ENCODE measurements at regions not wholly inside any gene's neighbourhood (a gene's known extent, or its start where the extent isn't known, plus 50 kb on each side); places are given as distances from the start of the nearest gene placed in this dataset.

DNA sequence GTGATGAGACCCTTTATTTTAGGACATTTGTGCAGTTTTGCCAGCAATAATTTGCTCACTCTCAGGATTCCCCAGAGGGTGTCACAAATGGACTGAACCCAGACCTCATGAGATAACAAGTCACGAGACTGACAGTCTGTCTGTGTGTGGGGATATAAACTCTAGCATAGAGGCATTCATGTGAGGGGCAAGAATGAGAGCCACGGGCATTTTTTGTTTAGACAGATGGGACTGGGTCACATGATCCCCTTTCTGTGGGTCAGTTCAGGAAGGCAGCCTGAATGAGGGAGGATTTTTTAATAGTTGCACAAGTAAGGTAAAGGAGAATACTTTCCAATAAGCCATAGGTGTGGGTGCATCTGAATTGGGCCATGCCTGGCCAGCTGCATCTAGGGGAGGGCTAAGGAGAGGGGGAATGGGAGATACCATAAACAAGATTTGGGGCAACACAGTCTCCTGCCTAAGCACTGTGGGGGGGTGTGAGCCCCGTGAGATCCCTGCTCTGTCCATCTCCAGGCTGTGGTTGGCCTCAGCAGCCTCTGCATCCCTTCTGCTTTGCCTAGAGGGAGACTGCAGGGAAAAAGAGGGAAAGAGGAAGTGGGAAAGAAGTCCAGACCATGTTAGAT is 66.6 kb downstream of the NAV1 start:
- no peaks in the 10 kb centered on the region for H3K27me3 ChIP-seq
- H3K4me1 ChIP-seq, result peaks cover 34 to 86% of the 10 kb centered on the region in 2 donors
- no peak overlapping the region for H3K4me3 ChIP-seq (replicated peaks in 1 of 3)
- H3K27ac ChIP-seq, result peak overlapping the region; percentile 43 to 84 (median 78)
- 43 to 56% methylated on average over 3 of the region's 3 CpGs for WGBS, 2 donors
- intact Hi-C loops (cut with DNase I), result no loop called here
- H3K9me3 ChIP-seq, result no peaks in the 10 kb centered on the region
- H3K36me3 ChIP-seq, result no peaks in the 10 kb centered on the region
- no peak for DNase-seq
- TF ChIP-seq POLR2A (IDR thresholded peaks at IDR 0.05), result no peak
- TF ChIP-seq, protein P1, sequence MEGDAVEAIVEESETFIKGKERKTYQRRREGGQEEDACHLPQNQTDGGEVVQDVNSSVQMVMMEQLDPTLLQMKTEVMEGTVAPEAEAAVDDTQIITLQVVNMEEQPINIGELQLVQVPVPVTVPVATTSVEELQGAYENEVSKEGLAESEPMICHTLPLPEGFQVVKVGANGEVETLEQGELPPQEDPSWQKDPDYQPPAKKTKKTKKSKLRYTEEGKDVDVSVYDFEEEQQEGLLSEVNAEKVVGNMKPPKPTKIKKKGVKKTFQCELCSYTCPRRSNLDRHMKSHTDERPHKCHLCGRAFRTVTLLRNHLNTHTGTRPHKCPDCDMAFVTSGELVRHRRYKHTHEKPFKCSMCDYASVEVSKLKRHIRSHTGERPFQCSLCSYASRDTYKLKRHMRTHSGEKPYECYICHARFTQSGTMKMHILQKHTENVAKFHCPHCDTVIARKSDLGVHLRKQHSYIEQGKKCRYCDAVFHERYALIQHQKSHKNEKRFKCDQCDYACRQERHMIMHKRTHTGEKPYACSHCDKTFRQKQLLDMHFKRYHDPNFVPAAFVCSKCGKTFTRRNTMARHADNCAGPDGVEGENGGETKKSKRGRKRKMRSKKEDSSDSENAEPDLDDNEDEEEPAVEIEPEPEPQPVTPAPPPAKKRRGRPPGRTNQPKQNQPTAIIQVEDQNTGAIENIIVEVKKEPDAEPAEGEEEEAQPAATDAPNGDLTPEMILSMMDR (IDR thresholded peaks at IDR 0.05), result no peak

DNA sequence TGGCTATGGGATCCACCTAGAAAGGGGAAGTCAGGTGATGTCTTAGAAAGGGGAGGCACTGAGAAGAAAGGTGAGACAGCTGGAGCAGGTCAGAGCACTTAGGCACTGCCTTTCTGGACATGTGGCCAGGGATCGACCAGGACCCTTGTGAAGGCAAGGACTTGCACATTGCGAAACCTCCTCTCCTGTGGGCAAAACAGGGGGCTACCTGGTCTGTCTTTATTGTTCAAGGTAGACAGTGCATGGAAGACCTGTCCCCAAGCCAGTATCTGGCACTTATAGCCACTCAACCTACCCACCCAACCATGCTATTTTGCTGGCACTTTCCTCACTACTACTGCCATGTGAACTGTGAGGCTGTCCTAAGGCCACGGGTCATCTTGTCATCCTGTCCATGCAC is 67.2 kb downstream of the NAV1 start:
- TF ChIP-seq, protein P1 (IDR thresholded peaks at IDR 0.05), result no peak
- TF ChIP-seq POLR2A (IDR thresholded peaks at IDR 0.05), result no peak
- DNase-seq, result peak; percentile 80 to 87
- H3K4me3 ChIP-seq (replicated peaks in 1 of 3), result no peak overlapping the region
- WGBS, 2 donors, result 22 to 54% methylated on average over 3 of the region's 3 CpGs
- H3K4me1 ChIP-seq, result peaks cover 29 to 86% of the 10 kb centered on the region in 2 donors
- no peaks in the 10 kb centered on the region for H3K36me3 ChIP-seq
- no peaks in the 10 kb centered on the region for H3K27me3 ChIP-seq
- intact Hi-C loops (cut with DNase I), result no loop called here
- H3K9me3 ChIP-seq, result no peaks in the 10 kb centered on the region
- H3K27ac ChIP-seq, result peak overlapping the region; percentile 43 to 84 (median 78)

DNA sequence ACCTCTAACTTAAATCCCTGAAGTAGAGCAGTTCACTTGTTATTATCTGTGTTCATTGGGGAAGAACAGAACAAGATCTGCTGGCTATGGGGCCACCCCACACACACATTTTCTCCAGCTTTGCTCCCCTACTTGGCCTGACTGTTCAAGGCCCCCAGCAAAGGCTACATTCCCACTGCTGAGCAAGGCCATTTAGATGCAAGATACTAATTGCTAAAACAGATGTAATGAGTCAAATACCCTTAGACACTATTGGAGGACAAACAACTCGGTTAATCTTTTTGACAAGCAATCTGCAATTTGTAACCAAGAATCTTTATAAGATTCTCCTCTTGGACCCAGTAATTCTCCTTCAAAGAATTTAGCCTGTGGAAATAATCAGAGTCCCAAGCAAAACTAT is 67.7 kb downstream of the NAV1 start:
- no peak for TF ChIP-seq POLR2A (IDR thresholded peaks at IDR 0.05)
- TF ChIP-seq, protein P1 (IDR thresholded peaks at IDR 0.05), result no peak
- H3K9me3 ChIP-seq, result no peaks in the 10 kb centered on the region
- H3K27me3 ChIP-seq, result no peaks in the 10 kb centered on the region
- DNase-seq, result no peak
- no peak overlapping the region for H3K4me3 ChIP-seq (replicated peaks in 1 of 3)
- H3K27ac ChIP-seq, result peak overlapping the region in 2 of 3 donors; percentile 5 to 84
- WGBS, 2 donors, result 81 to 82% methylated on average over 1 of the region's 1 CpG
- H3K4me1 ChIP-seq, result peaks cover 29 to 84% of the 10 kb centered on the region in 2 donors
- no peaks in the 10 kb centered on the region for H3K36me3 ChIP-seq
- intact Hi-C loops (cut with DNase I), result no loop called here

DNA sequence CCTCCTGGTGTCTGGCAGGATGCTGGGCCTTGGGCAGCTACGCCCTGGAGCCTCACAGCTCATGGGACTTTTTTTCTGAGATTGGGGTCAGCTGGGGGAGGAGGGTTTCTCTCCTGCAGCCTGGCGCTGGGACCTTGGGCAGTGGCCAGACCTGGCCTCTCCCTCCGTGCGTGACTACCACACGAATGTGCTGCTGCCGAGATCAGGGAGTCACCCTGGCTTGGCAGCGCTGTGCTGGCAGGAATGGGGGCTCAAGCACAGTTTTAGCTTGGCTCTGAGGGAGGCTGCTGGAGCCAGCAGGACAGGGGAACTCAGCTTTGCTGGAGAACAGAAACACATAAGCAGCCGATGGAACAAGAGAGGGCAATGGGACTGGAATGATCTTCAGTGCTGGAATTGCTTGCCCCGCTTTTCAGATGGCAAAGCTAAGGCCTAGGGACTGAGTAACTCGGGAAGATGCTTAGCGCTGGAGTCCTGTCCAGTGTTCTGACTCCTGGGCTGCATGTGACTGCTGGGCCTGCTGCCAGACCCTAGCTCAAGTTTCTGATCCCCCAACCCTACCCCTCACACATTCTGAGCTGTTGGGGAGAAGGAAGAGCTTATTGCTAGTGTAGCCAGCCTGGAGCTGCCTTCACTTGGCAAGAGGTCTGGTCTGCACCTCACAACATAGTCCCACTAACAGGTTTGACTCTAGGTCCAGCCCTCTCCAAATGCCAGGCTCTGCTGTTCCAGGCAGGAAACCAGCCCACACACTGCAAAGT is 69.9 kb downstream of the NAV1 start:
- intact Hi-C loops (cut with DNase I), result no loop called here
- whole genome bisulfite sequencing, 2 donors, result 45 to 46% methylated on average over 5 to 6 of the region's 11 CpGs
- peak overlapping the region in 1 of 3 donors; percentile 61 for H3K27ac ChIP-seq

More for the DNA sequence above, 69.9 kb downstream of the NAV1 start:
- Histone ChIP-seq H3K36me3 (no peaks in the 10 kb centered on the region), H3K27me3 (no peaks in the 10 kb centered on the region), H3K4me1 (peaks cover 26 to 67% of the 10 kb centered on the region in 2 donors), H3K4me3 (replicated peaks in 1 of 3) (no peak overlapping the region), H3K9me3 (no peaks in the 10 kb centered on the region)
- DNase-seq, result peak; percentile 73 to 77
- no peak for TF ChIP-seq POLR2A (IDR thresholded peaks at IDR 0.05)
- TF ChIP-seq, protein P1 (IDR thresholded peaks at IDR 0.05), result no peak

All from thyroid gland (tissue), 4 donors.